Fibroblast of skin of right biceps (primary cell): ENCODE measurements at regions not wholly inside any gene's neighbourhood (a gene's known extent, or its start where the extent isn't known, plus 50 kb on each side); places are given as distances from the start of the nearest gene placed in this dataset.
"Not testable (repeated sequence)": the region's sequence is repeated elsewhere in the genome, so short reads cannot be mapped to it uniquely, and the experiment has no call there.

Experiments
- DNase-seq: peaks from one replicate; pipeline ENCODE4 v3.0.0-alpha.2; 2013

- no peak for DNase-seq
These were observed 257.1 kb downstream of the HNMT start for GRCh38 chr2:138221358-138221757.

- no peak for DNase-seq
These were observed 259.0 kb downstream of the HNMT start for GRCh38 chr2:138223319-138223718.

GRCh38 chr2:138227195-138227594, 262.9 kb downstream of the HNMT start:
- no peak for DNase-seq

- DNase-seq, result no peak
These were observed 263.8 kb downstream of the HNMT start for GRCh38 chr2:138228101-138228500.

- DNase-seq, result no peak
These were observed 267.3 kb upstream of the SPOPL start for GRCh38 chr2:138234265-138234664.

GRCh38 chr2:138235041-138235440, 266.5 kb upstream of the SPOPL start:
- DNase-seq, result no peak

GRCh38 chr2:138236142-138236541, 265.4 kb upstream of the SPOPL start:
- no peak for DNase-seq

- DNase-seq, result no peak
These were observed 263.7 kb upstream of the SPOPL start for GRCh38 chr2:138237667-138238384.

GRCh38 chr2:138238908-138239307, 262.7 kb upstream of the SPOPL start:
- DNase-seq, result no peak

- peak; percentile 51 for DNase-seq
These were observed 261.6 kb upstream of the SPOPL start for GRCh38 chr2:138239902-138240491.

- no peak for DNase-seq
These were observed 258.2 kb upstream of the SPOPL start for GRCh38 chr2:138243372-138243771.

- DNase-seq, result peak; percentile 38
These were observed 257.1 kb upstream of the SPOPL start for GRCh38 chr2:138244501-138244925.

GRCh38 chr2:138245310-138245709, 256.3 kb upstream of the SPOPL start:
- DNase-seq, result no peak

GRCh38 chr2:138247302-138247701, 254.3 kb upstream of the SPOPL start:
- DNase-seq, result no peak

GRCh38 chr2:138249207-138249606, 252.4 kb upstream of the SPOPL start:
- DNase-seq, result no peak

GRCh38 chr2:138250843-138251320, 250.7 kb upstream of the SPOPL start:
- not testable (repeated sequence) for DNase-seq

- no peak for DNase-seq
These were observed 249.0 kb upstream of the SPOPL start for GRCh38 chr2:138252587-138252986.

- DNase-seq, result no peak
These were observed 245.9 kb upstream of the SPOPL start for GRCh38 chr2:138255670-138256069.

- peak; percentile 84 for DNase-seq
These were observed 234.2 kb upstream of the SPOPL start for GRCh38 chr2:138267161-138267901.

- no peak for DNase-seq
These were observed 233.7 kb upstream of the SPOPL start for GRCh38 chr2:138267902-138268254.

- peak; percentile 61 for DNase-seq
These were observed 231.8 kb upstream of the SPOPL start for GRCh38 chr2:138269765-138270164.

- no peak for DNase-seq
These were observed 230.1 kb upstream of the SPOPL start for GRCh38 chr2:138271467-138271866.

GRCh38 chr2:138272524-138273195, 228.9 kb upstream of the SPOPL start:
- no peak for DNase-seq
